ENCODE measurements at regions not wholly inside any gene's neighbourhood (a gene's known extent, or its start where the extent isn't known, plus 50 kb on each side); places are given as distances from the start of the nearest gene placed in this dataset.

GRCh38 chr6:68410021-68410420 lies 225.1 kb upstream of the ADGRB3 start:
- H3K4me3 ChIP-seq = no peak overlapping the region
- no peak for TF ChIP-seq CTCF (IDR thresholded peaks at IDR 0.05)
- no peak for TF ChIP-seq POLR2A (IDR thresholded peaks at IDR 0.05)
- intact Hi-C loops (cut with DNase I) = no loop called here
- no peak overlapping the region for H3K27ac ChIP-seq
- 72 to 79% (median 77%) methylated on average over 2 of the region's 2 CpGs for WGBS, 4 donors
- H3K36me3 ChIP-seq (replicated peaks in 1 of 2) = peaks cover 0 to 5% of the 10 kb centered on the region in 2 donors
- H3K9me3 ChIP-seq (replicated peaks in 1 of 3) = no peaks in the 10 kb centered on the region
- no peaks in the 10 kb centered on the region for H3K4me1 ChIP-seq (replicated peaks in 1 of 2)
- no peaks in the 10 kb centered on the region for H3K27me3 ChIP-seq
- no peak for DNase-seq

- H3K4me1 ChIP-seq (replicated peaks in 1 of 2) = no peaks in the 10 kb centered on the region
- intact Hi-C loops (cut with DNase I) = loop anchor here in 1 of 2 donors (10.0 kb wide), 1 partner anchor 1574 kb away; no protein-coding TSS in a partner anchor
- no peaks in the 10 kb centered on the region for H3K27me3 ChIP-seq
- no peaks in the 10 kb centered on the region for H3K36me3 ChIP-seq (replicated peaks in 1 of 2)
- TF ChIP-seq POLR2A (IDR thresholded peaks at IDR 0.05) (no peak), CTCF (IDR thresholded peaks at IDR 0.05) (no peak)
- H3K27ac ChIP-seq = no peak overlapping the region
- 82 to 100% (median 95%) methylated on average over 2 of the region's 2 CpGs for WGBS, 4 donors
- no peak overlapping the region for H3K4me3 ChIP-seq
- no peaks in the 10 kb centered on the region for H3K9me3 ChIP-seq (replicated peaks in 1 of 3)
- DNase-seq = no peak
These were observed 234.7 kb upstream of the ADGRB3 start for GRCh38 chr6:68400396-68400795.

DNA sequence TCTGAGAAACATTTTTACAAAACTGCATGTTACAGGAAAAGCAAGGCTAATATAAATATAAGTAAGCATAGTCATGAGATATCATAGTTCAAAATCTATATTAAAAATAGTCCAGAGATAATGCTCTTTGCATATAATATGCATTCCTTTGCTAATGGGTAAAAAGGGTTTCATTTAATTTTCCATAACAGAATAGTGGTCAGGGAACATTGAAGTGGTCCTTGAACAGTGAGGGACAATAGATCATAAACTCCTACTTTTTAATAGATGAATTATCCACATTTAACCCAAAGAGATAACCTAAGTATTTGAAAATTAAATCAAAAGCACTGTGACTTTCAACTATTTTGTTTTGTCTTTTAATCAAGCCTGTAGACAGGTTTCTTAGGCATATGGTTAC lies 243.1 kb upstream of the ADGRB3 start:
- intact Hi-C loops (cut with DNase I) = no loop called here
- no peak overlapping the region for H3K27ac ChIP-seq
- no peaks in the 10 kb centered on the region for H3K27me3 ChIP-seq
- H3K4me3 ChIP-seq = no peak overlapping the region
- DNase-seq = no peak
- H3K9me3 ChIP-seq (replicated peaks in 1 of 3) = no peaks in the 10 kb centered on the region
- H3K4me1 ChIP-seq (replicated peaks in 1 of 2) = no peaks in the 10 kb centered on the region
- TF ChIP-seq CTCF (IDR thresholded peaks at IDR 0.05) (no peak), POLR2A (IDR thresholded peaks at IDR 0.05) (no peak)
- H3K36me3 ChIP-seq (replicated peaks in 1 of 2) = no peaks in the 10 kb centered on the region

DNA sequence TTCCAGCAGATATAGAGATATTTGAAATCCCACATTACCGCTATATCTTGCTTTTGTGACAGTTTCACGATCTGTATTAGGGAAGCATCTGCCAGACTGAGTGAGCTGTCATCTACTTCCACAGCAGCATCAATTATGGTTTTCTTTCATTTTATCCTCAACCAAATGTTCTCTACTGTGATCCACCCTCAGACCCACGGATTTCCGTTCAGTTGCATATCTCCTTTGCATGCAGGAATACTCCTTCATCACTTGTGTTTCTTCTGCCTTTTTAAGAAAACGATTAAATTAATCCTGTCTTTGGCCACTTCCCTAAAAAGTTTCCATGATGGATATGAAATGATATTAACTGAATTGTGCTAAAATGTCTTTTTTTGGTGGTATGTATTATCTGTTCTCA lies 262.1 kb upstream of the ADGRB3 start:
- Histone ChIP-seq H3K27me3 (no peaks in the 10 kb centered on the region), H3K4me1 (replicated peaks in 1 of 2) (no peaks in the 10 kb centered on the region), H3K27ac (no peak overlapping the region), H3K9me3 (replicated peaks in 1 of 3) (no peaks in the 10 kb centered on the region), H3K36me3 (replicated peaks in 1 of 2) (no peaks in the 10 kb centered on the region), H3K4me3 (no peak overlapping the region)
- 74 to 79% (median 78%) methylated on average over 5 of the region's 5 CpGs for WGBS, 4 donors
- intact Hi-C loops (cut with DNase I) = no loop called here
- DNase-seq = no peak
- TF ChIP-seq CTCF (IDR thresholded peaks at IDR 0.05) (no peak), POLR2A (IDR thresholded peaks at IDR 0.05) (no peak)
